ENCODE measurements at regions not wholly inside any gene's neighbourhood (a gene's known extent, or its start where the extent isn't known, plus 50 kb on each side); places are given as distances from the start of the nearest gene placed in this dataset.

DNA sequence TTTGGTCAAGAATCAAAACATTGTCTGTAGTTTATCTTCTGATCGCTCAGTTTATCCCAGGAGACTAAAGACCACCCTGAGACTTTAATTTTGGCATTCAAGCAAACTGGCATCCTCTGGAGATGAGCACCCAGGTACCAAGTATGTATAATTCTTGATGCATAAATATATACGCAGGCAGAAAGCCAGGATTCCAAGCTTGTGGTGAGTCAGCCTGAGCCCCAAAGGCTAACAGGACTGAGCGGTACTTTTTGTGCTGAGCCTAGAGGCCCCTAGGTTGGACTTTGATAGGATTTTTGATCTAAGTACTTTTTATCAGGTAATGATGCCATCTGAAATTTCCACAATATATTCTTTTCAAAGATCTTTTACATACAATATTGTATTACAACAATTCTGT lies 301.3 kb downstream of the TFAP2B start:
- TF ChIP-seq ZFP30 (CRISPR knock-in tag; IDR thresholded peaks at IDR 0.05) (no peak), ZFP3 (CRISPR knock-in tag; IDR thresholded peaks at IDR 0.05) (no peak), ZC3H10 (CRISPR knock-in tag; IDR thresholded peaks at IDR 0.05) (no peak), SNAI2 (CRISPR knock-in tag; IDR thresholded peaks at IDR 0.05) (no peak), ARNTL (CRISPR knock-in tag; IDR thresholded peaks at IDR 0.05; ENCODE audit: borderline replicate concordance, low read depth) (no peak)
- TF ChIP-seq, protein P1, sequence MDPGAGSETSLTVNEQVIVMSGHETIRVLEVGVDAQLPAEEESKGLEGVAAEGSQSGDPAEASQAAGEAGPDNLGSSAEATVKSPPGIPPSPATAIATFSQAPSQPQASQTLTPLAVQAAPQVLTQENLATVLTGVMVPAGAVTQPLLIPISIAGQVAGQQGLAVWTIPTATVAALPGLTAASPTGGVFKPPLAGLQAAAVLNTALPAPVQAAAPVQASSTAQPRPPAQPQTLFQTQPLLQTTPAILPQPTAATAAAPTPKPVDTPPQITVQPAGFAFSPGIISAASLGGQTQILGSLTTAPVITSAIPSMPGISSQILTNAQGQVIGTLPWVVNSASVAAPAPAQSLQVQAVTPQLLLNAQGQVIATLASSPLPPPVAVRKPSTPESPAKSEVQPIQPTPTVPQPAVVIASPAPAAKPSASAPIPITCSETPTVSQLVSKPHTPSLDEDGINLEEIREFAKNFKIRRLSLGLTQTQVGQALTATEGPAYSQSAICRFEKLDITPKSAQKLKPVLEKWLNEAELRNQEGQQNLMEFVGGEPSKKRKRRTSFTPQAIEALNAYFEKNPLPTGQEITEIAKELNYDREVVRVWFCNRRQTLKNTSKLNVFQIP (CRISPR knock-in tag; IDR thresholded peaks at IDR 0.05; ENCODE audit: borderline replicate concordance, low read depth): no peak
- TF ChIP-seq, protein P2, sequence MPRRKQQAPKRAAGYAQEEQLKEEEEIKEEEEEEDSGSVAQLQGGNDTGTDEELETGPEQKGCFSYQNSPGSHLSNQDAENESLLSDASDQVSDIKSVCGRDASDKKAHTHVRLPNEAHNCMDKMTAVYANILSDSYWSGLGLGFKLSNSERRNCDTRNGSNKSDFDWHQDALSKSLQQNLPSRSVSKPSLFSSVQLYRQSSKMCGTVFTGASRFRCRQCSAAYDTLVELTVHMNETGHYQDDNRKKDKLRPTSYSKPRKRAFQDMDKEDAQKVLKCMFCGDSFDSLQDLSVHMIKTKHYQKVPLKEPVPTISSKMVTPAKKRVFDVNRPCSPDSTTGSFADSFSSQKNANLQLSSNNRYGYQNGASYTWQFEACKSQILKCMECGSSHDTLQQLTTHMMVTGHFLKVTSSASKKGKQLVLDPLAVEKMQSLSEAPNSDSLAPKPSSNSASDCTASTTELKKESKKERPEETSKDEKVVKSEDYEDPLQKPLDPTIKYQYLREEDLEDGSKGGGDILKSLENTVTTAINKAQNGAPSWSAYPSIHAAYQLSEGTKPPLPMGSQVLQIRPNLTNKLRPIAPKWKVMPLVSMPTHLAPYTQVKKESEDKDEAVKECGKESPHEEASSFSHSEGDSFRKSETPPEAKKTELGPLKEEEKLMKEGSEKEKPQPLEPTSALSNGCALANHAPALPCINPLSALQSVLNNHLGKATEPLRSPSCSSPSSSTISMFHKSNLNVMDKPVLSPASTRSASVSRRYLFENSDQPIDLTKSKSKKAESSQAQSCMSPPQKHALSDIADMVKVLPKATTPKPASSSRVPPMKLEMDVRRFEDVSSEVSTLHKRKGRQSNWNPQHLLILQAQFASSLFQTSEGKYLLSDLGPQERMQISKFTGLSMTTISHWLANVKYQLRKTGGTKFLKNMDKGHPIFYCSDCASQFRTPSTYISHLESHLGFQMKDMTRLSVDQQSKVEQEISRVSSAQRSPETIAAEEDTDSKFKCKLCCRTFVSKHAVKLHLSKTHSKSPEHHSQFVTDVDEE (CRISPR knock-in tag; IDR thresholded peaks at IDR 0.05): no peak

Measured in SK-N-SH treated with all-trans-retinoic acid at 6 μM for 48 hours (cell line).